Astrocyte (in vitro differentiated cells and primary cell): ENCODE measurements at regions not wholly inside any gene's neighbourhood (a gene's known extent, or its start where the extent isn't known, plus 50 kb on each side); places are given as distances from the start of the nearest gene placed in this dataset.

Experiments used
- DNase-seq: peaks from one replicate; pipeline ENCODE4 v3.0.0-alpha.2; 2010; ENCODE audit warnings: low read depth
- FAIRE-seq: peaks from 2 replicates; lab custom pipeline; 2011; peaks lifted over from hg19 to GRCh38; lab: Jason Lieb, UNC
- H2AFZ ChIP-seq: 2 replicates; pipeline ENCODE4 v1.6.0; 2012; ENCODE audit warnings: low read depth, low read length, inconsistent platforms
- H3K27ac ChIP-seq: 2 replicates; pipeline ENCODE4 v1.5.1; 2011; ENCODE audit warnings: low read depth, low read length, inconsistent platforms
- H3K27me3 ChIP-seq: 2 replicates; pipeline ENCODE4 v1.6.0; 2011; ENCODE audit warnings: low read length, inconsistent platforms; ENCODE audit not compliant: insufficient read depth
- H3K36me3 ChIP-seq: 2 replicates; pipeline ENCODE4 v1.5.1; 2011; ENCODE audit warnings: low read length, inconsistent platforms; ENCODE audit not compliant: insufficient read depth
- H3K4me1 ChIP-seq: 2 replicates; pipeline ENCODE4 v1.5.1; 2011; ENCODE audit warnings: low read length, inconsistent platforms; ENCODE audit not compliant: insufficient read depth
- H3K4me2 ChIP-seq: 2 replicates; pipeline ENCODE4 v1.6.0; 2012; ENCODE audit warnings: low read length, inconsistent platforms
- H3K4me3 ChIP-seq: 2 replicates; pipeline ENCODE4 v1.5.1; 2011; ENCODE audit warnings: low read depth, mild to moderate bottlenecking, low read length, inconsistent platforms; ENCODE audit not compliant: insufficient read depth
- H3K79me2 ChIP-seq: 2 replicates; pipeline ENCODE4 v1.6.0; 2012; ENCODE audit warnings: mild to moderate bottlenecking, low read length, inconsistent platforms; ENCODE audit not compliant: insufficient read depth
- H3K9ac ChIP-seq: 2 replicates; pipeline ENCODE4 v1.6.0; 2012; ENCODE audit warnings: mild to moderate bottlenecking, low read length, inconsistent platforms
- H3K9me3 ChIP-seq: 2 replicates; pipeline ENCODE4 v1.5.1; 2012; ENCODE audit warnings: low read depth, mild to moderate bottlenecking, low read length, inconsistent platforms; ENCODE audit not compliant: insufficient read depth
- H4K20me1 ChIP-seq: 2 replicates; pipeline ENCODE4 v1.6.0; 2012; ENCODE audit warnings: low read length, inconsistent platforms; ENCODE audit not compliant: insufficient read depth
- H3K27ac Mint-ChIP-seq: one replicate; pipeline ENCODE4 v1.8.0; 2021; ENCODE audit warnings: mild to moderate bottlenecking, mixed read lengths; ENCODE audit not compliant: unreplicated experiment
- H3K27me3 Mint-ChIP-seq: one replicate; pipeline ENCODE4 v1.8.0; 2021; ENCODE audit warnings: low read depth, mixed read lengths; ENCODE audit not compliant: unreplicated experiment
- H3K36me3 Mint-ChIP-seq: one replicate; pipeline ENCODE4 v1.8.0; 2021; ENCODE audit warnings: low read depth, mixed read lengths; ENCODE audit not compliant: unreplicated experiment
- H3K4me1 Mint-ChIP-seq: one replicate; pipeline ENCODE4 v1.8.0; 2021; ENCODE audit warnings: low read depth, mixed read lengths; ENCODE audit not compliant: unreplicated experiment
- H3K4me3 Mint-ChIP-seq: one replicate; pipeline ENCODE4 v1.8.0; 2021; ENCODE audit warnings: mild to moderate bottlenecking, moderate library complexity, mixed read lengths; ENCODE audit not compliant: unreplicated experiment
- H3K9me3 Mint-ChIP-seq: one replicate; pipeline ENCODE4 v1.8.0; 2021; ENCODE audit warnings: mild to moderate bottlenecking, mixed read lengths; ENCODE audit not compliant: unreplicated experiment
- EZH2 ChIP-seq: IDR thresholded peaks from 2 replicates; pipeline ENCODE4 v1.6.1; 2012; ENCODE audit warnings: mild to moderate bottlenecking, low read length, inconsistent platforms; ENCODE audit not compliant: insufficient read depth
- TF ChIP-seq, protein P1 (sequence below): IDR thresholded peaks from 2 replicates; pipeline ENCODE4 v1.5.1; 2011; ENCODE audit warnings: low read depth, mild to moderate bottlenecking, inconsistent platforms, low read length, moderate library complexity; ENCODE audit not compliant: insufficient read depth

DNA sequence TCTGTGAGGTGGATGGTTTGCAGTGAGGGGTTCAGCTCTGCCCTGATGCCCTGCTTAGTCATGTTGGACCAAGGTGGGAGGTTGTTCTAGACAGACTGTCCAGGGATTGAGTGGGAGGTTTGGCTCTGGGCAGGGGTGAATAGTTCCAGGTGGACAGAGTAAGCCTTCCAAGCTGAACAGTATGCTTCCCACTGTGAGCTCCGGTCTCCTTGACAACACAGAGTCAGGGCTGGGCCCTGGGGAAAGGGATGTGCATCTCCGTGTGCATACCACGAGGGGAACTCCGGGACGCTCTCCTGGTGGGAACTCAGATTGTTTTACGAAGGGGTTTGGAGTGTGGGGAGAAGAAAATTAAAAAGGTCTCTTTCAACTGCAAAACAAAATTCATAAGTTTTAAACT lies 174.7 kb downstream of the DHX35 start:
- Histone ChIP-seq H3K4me1 (no peaks in the 10 kb centered on the region), H3K27ac (no peak overlapping the region), H2AFZ (no peak overlapping the region), H3K9ac (no peak overlapping the region), H3K79me2 (no peaks in the 10 kb centered on the region), H3K9me3 (no peaks in the 10 kb centered on the region), H3K36me3 (no peaks in the 10 kb centered on the region), H3K4me2 (no peak overlapping the region), H3K27me3 (no peaks in the 10 kb centered on the region), H4K20me1 (no peaks in the 10 kb centered on the region), H3K4me3 (no peak overlapping the region)
- no peak for FAIRE-seq
- Mint-ChIP-seq H3K27me3 (peaks cover 57% of the 10 kb centered on the region), H3K4me1 (no peaks in the 10 kb centered on the region), H3K9me3 (no peaks in the 10 kb centered on the region), H3K4me3 (no peak overlapping the region), H3K36me3 (no peaks in the 10 kb centered on the region), H3K27ac (no peak overlapping the region)
- no peak for DNase-seq
- TF ChIP-seq, protein P1, sequence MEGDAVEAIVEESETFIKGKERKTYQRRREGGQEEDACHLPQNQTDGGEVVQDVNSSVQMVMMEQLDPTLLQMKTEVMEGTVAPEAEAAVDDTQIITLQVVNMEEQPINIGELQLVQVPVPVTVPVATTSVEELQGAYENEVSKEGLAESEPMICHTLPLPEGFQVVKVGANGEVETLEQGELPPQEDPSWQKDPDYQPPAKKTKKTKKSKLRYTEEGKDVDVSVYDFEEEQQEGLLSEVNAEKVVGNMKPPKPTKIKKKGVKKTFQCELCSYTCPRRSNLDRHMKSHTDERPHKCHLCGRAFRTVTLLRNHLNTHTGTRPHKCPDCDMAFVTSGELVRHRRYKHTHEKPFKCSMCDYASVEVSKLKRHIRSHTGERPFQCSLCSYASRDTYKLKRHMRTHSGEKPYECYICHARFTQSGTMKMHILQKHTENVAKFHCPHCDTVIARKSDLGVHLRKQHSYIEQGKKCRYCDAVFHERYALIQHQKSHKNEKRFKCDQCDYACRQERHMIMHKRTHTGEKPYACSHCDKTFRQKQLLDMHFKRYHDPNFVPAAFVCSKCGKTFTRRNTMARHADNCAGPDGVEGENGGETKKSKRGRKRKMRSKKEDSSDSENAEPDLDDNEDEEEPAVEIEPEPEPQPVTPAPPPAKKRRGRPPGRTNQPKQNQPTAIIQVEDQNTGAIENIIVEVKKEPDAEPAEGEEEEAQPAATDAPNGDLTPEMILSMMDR = no peak
- TF ChIP-seq EZH2 = no peak

DNA sequence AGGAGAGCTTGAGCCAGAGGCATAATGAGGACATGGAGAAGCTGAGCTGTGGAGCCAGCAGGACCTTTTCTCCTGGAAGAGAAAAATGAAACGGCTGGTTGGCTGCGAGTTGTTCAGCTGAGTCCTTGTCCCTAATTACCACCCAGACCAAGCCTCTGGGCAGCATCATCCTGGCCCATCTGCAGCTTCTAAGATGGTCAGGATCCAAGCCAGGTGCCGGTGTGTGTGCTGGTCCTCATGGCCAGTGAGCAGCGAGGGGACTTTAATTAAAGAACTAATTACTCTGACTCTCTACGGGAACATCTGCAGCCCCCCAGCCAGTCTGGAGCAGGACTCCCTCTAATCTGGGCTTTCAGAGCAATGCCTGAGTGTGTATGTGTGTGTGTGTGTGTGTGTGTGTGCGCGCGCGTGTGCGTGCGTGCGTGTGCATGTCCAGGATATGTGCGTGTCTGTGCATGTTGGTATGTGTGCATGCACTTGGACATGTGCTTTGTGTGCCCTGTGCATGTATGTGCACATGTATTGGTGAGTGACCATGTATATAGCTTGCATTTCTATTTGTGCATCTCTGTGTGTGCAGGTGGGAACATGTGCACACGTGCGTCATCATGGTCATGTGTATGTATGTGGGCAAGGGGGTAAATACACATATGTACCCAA lies 173.9 kb downstream of the DHX35 start:
- no peak for FAIRE-seq
- Histone ChIP-seq H3K4me1 (no peaks in the 10 kb centered on the region), H3K27ac (no peak overlapping the region), H4K20me1 (no peaks in the 10 kb centered on the region), H3K9ac (no peak overlapping the region), H3K27me3 (no peaks in the 10 kb centered on the region), H3K36me3 (no peaks in the 10 kb centered on the region), H3K9me3 (no peaks in the 10 kb centered on the region), H3K4me3 (no peak overlapping the region), H2AFZ (no peak overlapping the region), H3K4me2 (no peak overlapping the region), H3K79me2 (no peaks in the 10 kb centered on the region)
- no peaks in the 10 kb centered on the region for H3K4me1 Mint-ChIP-seq
- H3K9me3 Mint-ChIP-seq = no peaks in the 10 kb centered on the region
- no peak for DNase-seq
- H3K27me3 Mint-ChIP-seq = peaks cover 55% of the 10 kb centered on the region
- H3K36me3 Mint-ChIP-seq = no peaks in the 10 kb centered on the region
- no peak for TF ChIP-seq EZH2
- TF ChIP-seq, protein P1 = no peak
- no peak overlapping the region for H3K27ac Mint-ChIP-seq
- H3K4me3 Mint-ChIP-seq = no peak overlapping the region

DNA sequence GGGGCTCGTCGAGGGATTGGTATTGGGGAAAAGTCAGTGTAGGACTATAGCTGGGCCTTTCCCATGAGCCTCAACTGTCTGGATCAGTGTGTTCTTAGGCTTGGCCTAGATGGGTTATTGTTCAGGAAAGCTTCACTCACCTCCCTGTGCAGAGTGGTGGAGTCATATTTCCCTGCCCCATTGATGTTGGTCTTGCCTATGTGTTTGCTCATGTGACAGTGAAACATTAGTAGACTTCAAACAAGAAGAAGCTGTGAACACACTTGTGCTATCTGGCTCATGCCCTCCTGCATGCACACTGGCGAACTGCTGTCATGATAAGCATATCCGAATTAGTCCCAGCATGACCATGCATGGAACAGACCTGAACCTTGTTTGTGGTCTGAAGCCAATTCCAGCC lies 171.1 kb downstream of the DHX35 start:
- no peaks in the 10 kb centered on the region for H3K27me3 ChIP-seq
- DNase-seq = no peak
- TF ChIP-seq EZH2 = no peak
- TF ChIP-seq, protein P1 = no peak
- no peak overlapping the region for H3K9ac ChIP-seq
- Mint-ChIP-seq H3K4me3 (no peak overlapping the region), H3K4me1 (no peaks in the 10 kb centered on the region), H3K36me3 (no peaks in the 10 kb centered on the region), H3K9me3 (no peaks in the 10 kb centered on the region), H3K27me3 (peaks cover 39% of the 10 kb centered on the region), H3K27ac (no peak overlapping the region)
- H2AFZ ChIP-seq = no peak overlapping the region
- no peak for FAIRE-seq
- no peaks in the 10 kb centered on the region for H4K20me1 ChIP-seq
- H3K4me2 ChIP-seq = no peak overlapping the region
- H3K4me1 ChIP-seq = no peaks in the 10 kb centered on the region
- H3K27ac ChIP-seq = no peak overlapping the region
- H3K79me2 ChIP-seq = no peaks in the 10 kb centered on the region
- H3K4me3 ChIP-seq = no peak overlapping the region
- H3K9me3 ChIP-seq = no peaks in the 10 kb centered on the region
- H3K36me3 ChIP-seq = no peaks in the 10 kb centered on the region
